ENCODE measurements at regions not wholly inside any gene's neighbourhood (a gene's known extent, or its start where the extent isn't known, plus 50 kb on each side); places are given as distances from the start of the nearest gene placed in this dataset.

- DNase-seq (ENCODE audit: low read depth, low spot score), result no peak
- no peak for FAIRE-seq
- Histone ChIP-seq H3K4me1 (ENCODE audit: control insufficient read depth, extremely low read depth, insufficient read depth, low read length) (peaks cover 7% of the 10 kb centered on the region), H3K36me3 (ENCODE audit: control insufficient read depth in 2 of 2, extremely low read depth in 1 of 2, insufficient read depth in 2 of 2, low read length in 2 of 2) (no peaks in the 10 kb centered on the region), H3K4me3 (ENCODE audit: control insufficient read depth in 2 of 3, extremely low read depth in 1 of 3, insufficient read depth in 2 of 3, low read depth in 1 of 3, low read length in 3 of 3) (no peak overlapping the region), H3K9me1 (ENCODE audit: control insufficient read depth, extremely low read depth, insufficient read depth, low read length) (no peaks in the 10 kb centered on the region), H3K27ac (ENCODE audit: control insufficient read depth, insufficient read depth, low read length) (no peak overlapping the region), H2AFZ (ENCODE audit: control insufficient read depth, low read length) (no peak overlapping the region), H4K20me1 (ENCODE audit: control insufficient read depth, extremely low read depth, insufficient read depth, low read length) (no peaks in the 10 kb centered on the region), H3K9me3 (ENCODE audit: control insufficient read depth, low read depth, low read length) (no peaks in the 10 kb centered on the region), H3K4me2 (ENCODE audit: control insufficient read depth, extremely low read depth, insufficient read depth, low read depth, low read length) (no peak overlapping the region), H3K9ac (ENCODE audit: control insufficient read depth, extremely low read depth, insufficient read depth, low read length) (no peak overlapping the region), H3K79me2 (ENCODE audit: control insufficient read depth, insufficient read depth, low read length) (no peaks in the 10 kb centered on the region), H3K27me3 (ENCODE audit: control insufficient read depth, extremely low read depth, insufficient read depth, low read length) (no peaks in the 10 kb centered on the region)
- dilution Hi-C loops (cut with MboI; ENCODE audit: extremely low pct_ligation_motif_present, low sequenced_read_pairs), result no loop called here
- no peak for TF ChIP-seq EZH2 (IDR thresholded peaks at IDR 0.05; ENCODE audit: low read length)
- TF ChIP-seq, protein P1, sequence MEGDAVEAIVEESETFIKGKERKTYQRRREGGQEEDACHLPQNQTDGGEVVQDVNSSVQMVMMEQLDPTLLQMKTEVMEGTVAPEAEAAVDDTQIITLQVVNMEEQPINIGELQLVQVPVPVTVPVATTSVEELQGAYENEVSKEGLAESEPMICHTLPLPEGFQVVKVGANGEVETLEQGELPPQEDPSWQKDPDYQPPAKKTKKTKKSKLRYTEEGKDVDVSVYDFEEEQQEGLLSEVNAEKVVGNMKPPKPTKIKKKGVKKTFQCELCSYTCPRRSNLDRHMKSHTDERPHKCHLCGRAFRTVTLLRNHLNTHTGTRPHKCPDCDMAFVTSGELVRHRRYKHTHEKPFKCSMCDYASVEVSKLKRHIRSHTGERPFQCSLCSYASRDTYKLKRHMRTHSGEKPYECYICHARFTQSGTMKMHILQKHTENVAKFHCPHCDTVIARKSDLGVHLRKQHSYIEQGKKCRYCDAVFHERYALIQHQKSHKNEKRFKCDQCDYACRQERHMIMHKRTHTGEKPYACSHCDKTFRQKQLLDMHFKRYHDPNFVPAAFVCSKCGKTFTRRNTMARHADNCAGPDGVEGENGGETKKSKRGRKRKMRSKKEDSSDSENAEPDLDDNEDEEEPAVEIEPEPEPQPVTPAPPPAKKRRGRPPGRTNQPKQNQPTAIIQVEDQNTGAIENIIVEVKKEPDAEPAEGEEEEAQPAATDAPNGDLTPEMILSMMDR (optimal IDR thresholded peaks at IDR 0.05 in 1 of 3, IDR thresholded peaks at IDR 0.05 in 1 of 3, conservative IDR thresholded peaks at IDR 0.05 in 1 of 3; ENCODE audit: extremely low read depth in 1 of 3, insufficient read depth in 2 of 3, low read length in 3 of 3), result no peak
Measured at GRCh38 chr16:14353340-14353739, 276.7 kb downstream of the PARN start.

GRCh38 chr16:14351647-14352046, 278.4 kb downstream of the PARN start:
- no peaks in the 10 kb centered on the region for H3K9me1 ChIP-seq (ENCODE audit: control insufficient read depth, extremely low read depth, insufficient read depth, low read length)
- no peaks in the 10 kb centered on the region for H3K36me3 ChIP-seq (ENCODE audit: control insufficient read depth in 2 of 2, extremely low read depth in 1 of 2, insufficient read depth in 2 of 2, low read length in 2 of 2)
- no peak for DNase-seq (ENCODE audit: low read depth, low spot score)
- H3K4me2 ChIP-seq (ENCODE audit: control insufficient read depth, extremely low read depth, insufficient read depth, low read depth, low read length), result no peak overlapping the region
- H3K27me3 ChIP-seq (ENCODE audit: control insufficient read depth, extremely low read depth, insufficient read depth, low read length), result no peaks in the 10 kb centered on the region
- H3K9ac ChIP-seq (ENCODE audit: control insufficient read depth, extremely low read depth, insufficient read depth, low read length), result no peak overlapping the region
- H3K9me3 ChIP-seq (ENCODE audit: control insufficient read depth, low read depth, low read length), result no peaks in the 10 kb centered on the region
- no peak overlapping the region for H3K27ac ChIP-seq (ENCODE audit: control insufficient read depth, insufficient read depth, low read length)
- peaks cover 3% of the 10 kb centered on the region for H3K4me1 ChIP-seq (ENCODE audit: control insufficient read depth, extremely low read depth, insufficient read depth, low read length)
- no peak overlapping the region for H2AFZ ChIP-seq (ENCODE audit: control insufficient read depth, low read length)
- H3K79me2 ChIP-seq (ENCODE audit: control insufficient read depth, insufficient read depth, low read length), result no peaks in the 10 kb centered on the region
- H4K20me1 ChIP-seq (ENCODE audit: control insufficient read depth, extremely low read depth, insufficient read depth, low read length), result no peaks in the 10 kb centered on the region
- FAIRE-seq, result no peak
- no peak for TF ChIP-seq EZH2 (IDR thresholded peaks at IDR 0.05; ENCODE audit: low read length)
- TF ChIP-seq, protein P1 (optimal IDR thresholded peaks at IDR 0.05 in 1 of 3, IDR thresholded peaks at IDR 0.05 in 1 of 3, conservative IDR thresholded peaks at IDR 0.05 in 1 of 3; ENCODE audit: extremely low read depth in 1 of 3, insufficient read depth in 2 of 3, low read length in 3 of 3), result no peak
- H3K4me3 ChIP-seq (ENCODE audit: control insufficient read depth in 2 of 3, extremely low read depth in 1 of 3, insufficient read depth in 2 of 3, low read depth in 1 of 3, low read length in 3 of 3), result no peak overlapping the region
- dilution Hi-C loops (cut with MboI; ENCODE audit: extremely low pct_ligation_motif_present, low sequenced_read_pairs), result no loop called here
